ENCODE measurements at regions not wholly inside any gene's neighbourhood (a gene's known extent, or its start where the extent isn't known, plus 50 kb on each side); places are given as distances from the start of the nearest gene placed in this dataset.
A peak's percentile ranks its signal among the peaks of the same experiment; 100 is the strongest.

DNA sequence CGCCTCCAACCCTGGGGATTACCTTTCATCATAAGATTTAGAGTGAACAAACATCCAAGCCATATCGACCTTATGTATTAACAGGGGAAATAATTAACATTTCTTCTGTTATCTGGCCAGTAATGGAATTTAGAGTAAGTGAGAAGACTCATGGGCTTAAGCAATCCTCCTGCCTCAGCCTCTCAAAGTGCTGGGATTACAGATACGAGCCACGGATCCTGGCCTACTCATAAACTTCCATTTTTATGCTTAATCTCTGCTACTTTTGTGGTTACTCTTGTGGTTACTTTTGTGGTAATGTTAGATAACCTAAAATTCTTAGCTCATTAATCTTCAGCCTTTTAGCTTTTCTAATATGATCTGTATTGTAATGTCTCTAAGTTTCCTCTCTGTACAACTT is 159.3 kb upstream of the SLC8A1 start:
- DNase-seq (no peak), ATAC-seq (ENCODE audit: low read depth in 2 of 2) (no peak)
- peaks cover 0 to 3% (median 0%) of the 10 kb centered on the region in 7 donors for H3K9me3 Mint-ChIP-seq
- H3K27me3 Mint-ChIP-seq, result no peaks in the 10 kb centered on the region
- no peak overlapping the region for H3K27ac Mint-ChIP-seq
- H3K36me3 Mint-ChIP-seq, result no peaks in the 10 kb centered on the region
- H3K4me3 Mint-ChIP-seq, result no peak overlapping the region
- no peaks in the 10 kb centered on the region for H3K4me1 Mint-ChIP-seq

DNA sequence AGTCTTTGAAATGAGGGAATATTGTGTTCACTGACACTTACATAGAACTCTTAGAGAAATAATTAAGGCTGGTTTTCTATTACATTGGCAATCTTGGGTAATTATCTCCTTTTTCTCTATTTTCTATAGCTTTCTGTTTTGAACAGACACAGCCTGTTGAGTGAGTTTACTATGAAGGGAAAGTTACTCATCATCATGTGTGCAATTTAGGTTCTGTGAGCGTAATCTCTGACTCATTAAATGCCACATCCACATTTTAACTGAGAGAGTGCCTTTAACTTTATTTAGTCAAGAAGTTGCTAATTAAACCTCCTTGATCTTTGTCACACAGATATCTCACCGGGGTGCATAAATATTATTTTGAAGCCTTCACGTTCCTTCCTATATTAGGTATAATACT is 174.0 kb upstream of the SLC8A1 start:
- no peaks in the 10 kb centered on the region for H3K27me3 Mint-ChIP-seq
- no peak for DNase-seq
- H3K4me1 Mint-ChIP-seq, result no peaks in the 10 kb centered on the region
- H3K36me3 Mint-ChIP-seq, result no peaks in the 10 kb centered on the region
- no peaks in the 10 kb centered on the region for H3K9me3 Mint-ChIP-seq
- no peak overlapping the region for H3K27ac Mint-ChIP-seq
- no peak overlapping the region for H3K4me3 Mint-ChIP-seq
- ATAC-seq (ENCODE audit: low read depth in 2 of 2), result no peak

DNA sequence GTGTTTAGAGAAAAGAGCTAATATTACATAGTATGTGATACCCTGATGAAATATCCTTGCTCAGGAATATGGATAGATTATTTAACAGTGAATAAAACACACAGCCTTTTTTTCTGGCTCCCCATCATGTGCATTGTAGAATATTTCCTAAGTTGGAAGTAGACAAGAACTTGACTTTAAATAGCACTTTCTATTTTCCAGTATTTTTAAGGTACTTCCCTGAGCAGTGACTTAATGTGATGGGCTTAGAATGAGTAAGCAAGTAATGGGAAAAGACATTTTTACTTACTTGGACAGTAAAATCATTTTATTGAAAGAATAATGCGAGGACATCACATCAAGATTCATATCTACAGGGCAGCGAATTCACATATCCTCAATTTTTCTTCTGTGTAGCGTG is 176.7 kb upstream of the SLC8A1 start:
- no peaks in the 10 kb centered on the region for H3K4me1 Mint-ChIP-seq
- H3K36me3 Mint-ChIP-seq, result no peaks in the 10 kb centered on the region
- ATAC-seq (ENCODE audit: low read depth in 2 of 2) (no peak), DNase-seq (no peak)
- H3K4me3 Mint-ChIP-seq, result no peak overlapping the region
- H3K27ac Mint-ChIP-seq, result no peak overlapping the region
- H3K9me3 Mint-ChIP-seq, result no peaks in the 10 kb centered on the region
- H3K27me3 Mint-ChIP-seq, result no peaks in the 10 kb centered on the region

DNA sequence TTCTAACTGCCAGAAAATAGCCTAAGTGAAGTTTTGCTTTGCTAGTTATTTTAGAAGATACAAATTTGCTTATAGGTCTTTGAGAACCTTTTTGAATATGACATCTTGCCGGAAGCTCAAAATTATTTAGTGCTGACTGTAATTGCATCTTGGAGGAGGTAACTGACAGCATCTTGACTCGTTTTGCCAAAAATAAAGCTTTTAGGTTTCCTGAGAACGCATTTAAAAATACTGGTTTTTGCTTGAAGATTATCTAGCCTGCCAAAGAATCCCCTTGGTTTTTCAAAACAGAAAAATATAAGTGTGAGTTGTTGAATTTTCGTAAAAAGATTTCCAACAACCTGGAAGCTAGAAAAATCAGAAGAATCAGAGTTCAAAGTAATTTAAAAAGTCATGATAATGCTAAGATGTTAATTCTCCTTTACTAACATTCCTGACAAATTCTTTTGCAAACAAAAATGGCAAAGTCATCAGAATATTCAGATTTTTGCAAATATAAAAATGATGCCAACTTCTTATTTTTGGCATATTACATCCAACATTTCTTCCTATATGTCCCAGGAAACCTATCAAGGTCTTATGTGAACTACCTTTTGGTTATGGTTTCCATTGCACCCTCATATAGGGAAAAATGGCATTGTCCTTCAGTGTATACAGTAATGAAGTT is 178.0 kb upstream of the SLC8A1 start:
- Mint-ChIP-seq H3K9me3 (no peaks in the 10 kb centered on the region), H3K4me1 (no peaks in the 10 kb centered on the region), H3K27ac (no peak overlapping the region), H3K27me3 (no peaks in the 10 kb centered on the region), H3K4me3 (no peak overlapping the region), H3K36me3 (no peaks in the 10 kb centered on the region)
- ATAC-seq (ENCODE audit: low read depth in 2 of 2), result no peak
- DNase-seq, result no peak

DNA sequence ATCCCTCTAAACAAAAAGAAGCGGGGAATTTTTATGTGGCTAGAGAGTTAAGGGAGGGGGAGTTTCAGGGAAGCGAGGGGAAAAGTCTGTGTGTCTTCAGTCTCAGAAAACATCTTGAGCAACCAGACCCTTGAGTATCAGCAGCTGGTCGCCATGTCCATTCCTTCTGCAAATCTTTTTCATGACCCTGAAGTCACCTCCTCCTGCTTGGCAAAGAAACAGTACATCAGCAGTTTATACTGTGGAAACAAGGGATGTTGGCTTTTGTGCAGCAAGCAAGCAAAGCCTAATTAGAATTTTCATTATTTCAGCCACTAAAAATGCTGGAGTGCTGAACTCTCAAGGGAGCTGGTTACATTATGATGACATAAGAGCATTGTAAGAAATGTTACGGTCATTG is 187.4 kb upstream of the SLC8A1 start:
- DNase-seq, result no peak
- Mint-ChIP-seq H3K27me3 (no peaks in the 10 kb centered on the region), H3K36me3 (no peaks in the 10 kb centered on the region), H3K4me3 (no peak overlapping the region), H3K4me1 (no peaks in the 10 kb centered on the region), H3K27ac (no peak overlapping the region), H3K9me3 (no peaks in the 10 kb centered on the region)
- no peak for ATAC-seq (ENCODE audit: low read depth in 2 of 2)

DNA sequence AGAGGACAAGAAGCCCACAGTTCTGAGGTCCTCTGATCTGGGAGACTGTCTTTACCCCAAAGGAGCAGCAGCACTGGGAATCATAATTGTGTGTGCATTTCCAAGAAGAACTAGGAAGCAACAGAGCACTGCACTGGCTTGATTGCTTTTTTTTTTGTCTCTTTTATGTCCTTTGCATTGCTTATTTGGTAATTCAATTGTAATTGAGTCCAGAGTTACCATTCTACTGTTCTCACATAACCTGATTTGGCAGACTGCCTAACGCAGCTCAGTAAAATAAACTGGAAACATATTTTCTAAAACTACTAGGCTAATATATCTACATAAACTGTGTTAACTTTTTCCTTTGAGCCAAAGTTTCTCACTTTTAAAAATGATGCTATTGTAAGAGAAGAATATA is 190.3 kb upstream of the SLC8A1 start:
- no peak for ATAC-seq (ENCODE audit: low read depth in 2 of 2)
- Mint-ChIP-seq H3K36me3 (no peaks in the 10 kb centered on the region), H3K4me1 (no peaks in the 10 kb centered on the region), H3K9me3 (no peaks in the 10 kb centered on the region), H3K27me3 (no peaks in the 10 kb centered on the region), H3K4me3 (no peak overlapping the region), H3K27ac (no peak overlapping the region)
- no peak for DNase-seq

DNA sequence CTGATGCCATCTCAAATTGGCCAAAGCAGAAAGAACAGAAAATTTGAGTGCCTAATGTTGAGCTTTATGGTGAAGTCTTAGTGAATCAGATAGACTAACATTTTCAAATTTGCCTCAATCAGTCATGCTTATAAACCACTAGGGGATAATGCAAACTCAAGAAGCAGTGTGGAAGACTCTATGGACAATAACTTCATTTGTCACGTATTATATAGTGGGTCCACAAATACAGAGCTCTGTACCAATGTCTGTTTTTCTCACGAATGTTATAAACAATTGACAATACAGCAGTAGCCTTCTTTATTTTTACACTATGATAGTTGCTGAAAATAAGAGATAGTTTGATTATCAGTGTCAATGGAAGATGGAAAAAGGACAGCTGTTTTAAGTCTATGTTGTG is 190.8 kb upstream of the SLC8A1 start:
- H3K9me3 Mint-ChIP-seq, result no peaks in the 10 kb centered on the region
- H3K36me3 Mint-ChIP-seq, result no peaks in the 10 kb centered on the region
- ATAC-seq (ENCODE audit: low read depth in 2 of 2) (no peak), DNase-seq (no peak)
- H3K27me3 Mint-ChIP-seq, result no peaks in the 10 kb centered on the region
- H3K4me3 Mint-ChIP-seq, result no peak overlapping the region
- no peaks in the 10 kb centered on the region for H3K4me1 Mint-ChIP-seq
- no peak overlapping the region for H3K27ac Mint-ChIP-seq

DNA sequence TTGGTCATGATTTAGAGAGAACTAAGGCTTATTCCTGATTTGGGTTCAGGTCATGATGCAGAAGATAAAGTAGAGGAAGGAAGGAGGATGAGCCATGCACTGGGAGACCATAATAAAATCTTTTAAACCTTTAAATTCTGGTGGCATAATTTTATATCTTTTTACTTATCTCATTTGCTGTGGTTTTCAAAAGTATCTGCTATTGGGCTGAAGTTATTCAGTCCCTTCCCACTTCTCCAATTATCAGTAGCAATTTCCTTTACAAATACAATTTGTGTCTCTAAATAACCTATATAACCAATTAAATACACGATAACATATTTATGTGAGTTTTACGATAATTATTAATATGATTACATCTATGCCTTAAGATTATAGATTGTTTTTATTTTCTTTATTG is 194.8 kb upstream of the SLC8A1 start:
- Mint-ChIP-seq H3K27me3 (no peaks in the 10 kb centered on the region), H3K27ac (no peak overlapping the region), H3K9me3 (no peaks in the 10 kb centered on the region), H3K4me3 (no peak overlapping the region), H3K4me1 (no peaks in the 10 kb centered on the region), H3K36me3 (no peaks in the 10 kb centered on the region)
- DNase-seq (no peak), ATAC-seq (ENCODE audit: low read depth in 2 of 2) (no peak)

DNA sequence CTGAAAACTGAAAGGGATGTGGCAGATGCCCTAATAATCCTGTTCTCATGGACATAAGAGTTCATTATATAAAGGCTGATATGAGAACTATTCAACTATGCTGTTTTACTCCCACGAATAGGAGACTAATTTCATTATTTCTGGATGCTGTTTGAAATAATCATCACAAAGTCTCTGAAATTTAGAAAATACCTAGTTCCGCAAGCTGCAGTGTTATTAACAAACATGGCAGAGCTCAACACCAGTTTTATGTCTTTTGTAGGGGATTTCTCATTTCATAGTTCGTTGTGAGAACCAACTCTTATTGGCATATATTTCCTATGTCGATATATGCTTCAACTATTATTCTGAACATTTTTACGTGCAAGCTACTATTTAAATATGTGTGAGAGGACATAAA is 200.3 kb upstream of the SLC8A1 start:
- H3K4me3 Mint-ChIP-seq, result no peak overlapping the region
- H3K27me3 Mint-ChIP-seq, result peaks cover 0 to 5% (median 0%) of the 10 kb centered on the region in 3 donors
- H3K27ac Mint-ChIP-seq, result no peak overlapping the region
- H3K9me3 Mint-ChIP-seq, result no peaks in the 10 kb centered on the region
- no peak for ATAC-seq (ENCODE audit: low read depth in 2 of 2)
- no peaks in the 10 kb centered on the region for H3K36me3 Mint-ChIP-seq
- H3K4me1 Mint-ChIP-seq, result no peaks in the 10 kb centered on the region
- DNase-seq, result no peak

DNA sequence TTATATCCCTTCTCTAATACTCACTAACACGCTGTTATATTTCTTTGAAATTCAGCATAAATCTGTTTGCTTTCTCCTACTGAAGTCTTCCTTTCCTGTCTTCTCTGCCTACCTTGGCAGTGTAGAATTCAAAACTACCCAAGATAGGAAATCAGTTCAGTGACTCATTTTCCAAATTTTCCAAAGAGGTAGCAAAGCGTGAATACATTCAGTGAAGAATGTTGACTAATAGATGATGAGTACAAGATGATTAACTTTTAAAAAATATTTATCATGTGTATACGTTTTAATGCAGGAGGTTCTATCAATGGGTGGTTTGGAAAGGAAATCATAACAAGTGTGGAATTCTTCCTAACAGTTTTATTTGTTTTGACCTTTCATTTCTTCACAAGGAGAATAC is 201.9 kb upstream of the SLC8A1 start:
- DNase-seq (no peak), ATAC-seq (ENCODE audit: low read depth in 2 of 2) (no peak)
- Mint-ChIP-seq H3K4me1 (no peaks in the 10 kb centered on the region), H3K27ac (no peak overlapping the region), H3K4me3 (no peak overlapping the region), H3K27me3 (peaks cover 0 to 5% (median 0%) of the 10 kb centered on the region in 3 donors), H3K36me3 (no peaks in the 10 kb centered on the region), H3K9me3 (peaks cover 0 to 4% (median 0%) of the 10 kb centered on the region in 7 donors)

DNA sequence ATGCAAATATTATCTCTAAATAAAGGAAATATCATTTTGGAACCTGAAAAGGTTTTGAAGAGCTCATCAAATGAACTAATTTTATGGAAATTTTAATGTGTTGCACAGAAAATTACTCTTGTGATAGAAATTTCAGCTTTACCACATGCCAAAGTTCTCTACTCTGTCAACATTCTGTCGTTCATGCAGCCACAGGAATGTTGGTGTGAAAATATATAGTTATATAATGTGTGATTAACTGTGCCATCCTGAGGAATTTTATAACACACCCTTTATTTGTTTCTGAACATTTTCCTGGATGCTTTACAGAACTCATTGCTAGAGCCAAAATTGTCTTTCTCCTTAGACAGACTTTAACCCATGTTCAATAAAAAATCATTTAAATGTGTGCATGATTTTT is 202.5 kb upstream of the SLC8A1 start:
- Mint-ChIP-seq H3K36me3 (no peaks in the 10 kb centered on the region), H3K27me3 (peaks cover 0 to 5% (median 0%) of the 10 kb centered on the region in 3 donors), H3K4me3 (no peak overlapping the region), H3K27ac (no peak overlapping the region), H3K9me3 (peaks cover 0 to 4% (median 0%) of the 10 kb centered on the region in 7 donors), H3K4me1 (no peaks in the 10 kb centered on the region)
- ATAC-seq (ENCODE audit: low read depth in 2 of 2), result no peak
- no peak for DNase-seq

DNA sequence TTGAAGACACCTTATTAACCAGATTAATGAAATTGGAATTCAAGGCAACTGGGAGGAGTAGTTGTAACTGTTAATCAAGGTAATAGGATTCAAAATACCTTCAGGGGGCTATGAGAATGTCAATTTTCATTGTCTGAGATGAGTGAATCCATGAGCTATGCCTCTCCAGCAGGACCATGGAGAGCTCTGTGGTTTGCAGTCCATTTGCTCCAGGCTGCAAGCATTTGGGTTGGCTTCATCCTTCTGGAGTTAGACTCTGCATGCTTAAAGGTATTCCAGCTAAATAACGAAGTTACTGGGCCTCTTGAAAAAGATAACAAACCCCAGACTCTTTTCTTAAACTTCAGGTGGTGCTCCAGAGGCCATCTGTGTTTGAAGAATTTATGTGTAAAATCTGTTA is 207.1 kb upstream of the SLC8A1 start:
- no peaks in the 10 kb centered on the region for H3K4me1 Mint-ChIP-seq
- no peaks in the 10 kb centered on the region for H3K36me3 Mint-ChIP-seq
- peaks cover 0 to 4% (median 0%) of the 10 kb centered on the region in 7 donors for H3K9me3 Mint-ChIP-seq
- no peak overlapping the region for H3K27ac Mint-ChIP-seq
- peaks cover 0 to 5% (median 0%) of the 10 kb centered on the region in 3 donors for H3K27me3 Mint-ChIP-seq
- H3K4me3 Mint-ChIP-seq, result no peak overlapping the region
- no peak for DNase-seq
- ATAC-seq (ENCODE audit: low read depth in 2 of 2), result no peak

DNA sequence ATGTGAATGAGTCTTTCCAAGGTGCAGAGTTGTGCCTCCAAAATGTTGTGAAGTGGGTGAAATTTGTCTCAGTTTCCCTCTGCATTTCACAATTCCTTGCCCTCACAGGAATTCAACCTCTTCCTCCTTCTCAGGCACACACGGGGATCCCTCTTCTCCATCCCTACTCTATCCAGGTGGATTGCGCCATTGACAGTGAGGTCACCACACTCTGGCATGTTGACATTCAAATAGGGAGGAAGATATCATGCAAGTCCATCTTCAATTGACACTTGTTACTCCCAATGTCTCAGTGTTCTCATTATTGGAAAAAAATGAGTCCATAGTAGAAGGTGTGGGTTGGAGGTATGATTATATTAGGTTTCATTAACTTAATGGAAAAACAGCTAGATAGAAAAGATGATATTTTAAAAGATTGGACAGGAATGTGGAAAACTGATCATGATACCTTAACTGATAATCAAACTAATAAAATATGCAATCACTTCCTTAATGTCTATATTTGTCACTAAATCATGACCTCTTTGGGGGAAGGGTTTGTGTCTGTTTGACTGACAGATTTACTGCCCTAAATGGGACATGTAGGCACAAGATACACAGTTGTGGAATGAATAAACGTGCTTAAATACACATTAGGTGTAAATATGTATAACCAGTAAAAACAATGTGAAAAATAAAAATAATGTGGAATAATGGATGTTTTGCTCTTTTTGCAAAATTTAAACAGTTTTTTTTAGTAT is 213.8 kb upstream of the SLC8A1 start:
- peak overlapping the region in 1 of 6 donors; percentile 53 for H3K27ac Mint-ChIP-seq
- no peaks in the 10 kb centered on the region for H3K36me3 Mint-ChIP-seq
- no peaks in the 10 kb centered on the region for H3K9me3 Mint-ChIP-seq
- H3K4me3 Mint-ChIP-seq, result peak overlapping the region in 1 of 8 donors; percentile 42
- H3K27me3 Mint-ChIP-seq, result peaks cover 0 to 8% (median 0%) of the 10 kb centered on the region in 3 donors
- DNase-seq, result no peak
- no peaks in the 10 kb centered on the region for H3K4me1 Mint-ChIP-seq
- no peak for ATAC-seq (ENCODE audit: low read depth in 2 of 2)

DNA sequence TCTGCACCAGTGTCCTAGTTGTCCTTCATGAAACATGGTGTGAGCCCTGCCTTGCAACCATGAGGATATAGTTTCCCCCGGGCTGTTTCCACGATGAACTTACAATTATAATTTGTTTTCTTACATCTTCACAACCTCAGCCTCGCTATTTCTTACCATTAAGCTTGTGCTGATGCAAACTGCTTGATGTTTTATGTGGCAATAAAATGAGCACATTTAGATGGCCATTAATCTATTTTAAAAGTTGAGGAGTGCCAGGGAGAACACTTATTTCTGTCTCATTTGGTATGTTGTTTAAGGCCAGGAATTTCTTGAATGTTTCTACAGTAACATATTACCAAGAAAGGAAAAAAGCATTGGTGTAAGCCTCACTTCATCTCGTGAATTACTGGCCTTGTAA is 214.5 kb upstream of the SLC8A1 start:
- Mint-ChIP-seq H3K27ac (no peak overlapping the region), H3K4me3 (no peak overlapping the region), H3K36me3 (no peaks in the 10 kb centered on the region), H3K9me3 (no peaks in the 10 kb centered on the region), H3K4me1 (no peaks in the 10 kb centered on the region), H3K27me3 (peaks cover 0 to 8% (median 0%) of the 10 kb centered on the region in 3 donors)
- DNase-seq, result no peak
- ATAC-seq (ENCODE audit: low read depth in 2 of 2), result no peak

All from naive B cell (primary cell).